Nucleus accumbens (tissue), 56 donors: ENCODE measurements at regions not wholly inside any gene's neighbourhood (a gene's known extent, or its start where the extent isn't known, plus 50 kb on each side); places are given as distances from the start of the nearest gene placed in this dataset.

Experiments used
- DNase-seq, 56 donors: peaks; one replicate each; lab custom pipeline; 2025; lab: John Stamatoyannopoulos, UW

DNA sequence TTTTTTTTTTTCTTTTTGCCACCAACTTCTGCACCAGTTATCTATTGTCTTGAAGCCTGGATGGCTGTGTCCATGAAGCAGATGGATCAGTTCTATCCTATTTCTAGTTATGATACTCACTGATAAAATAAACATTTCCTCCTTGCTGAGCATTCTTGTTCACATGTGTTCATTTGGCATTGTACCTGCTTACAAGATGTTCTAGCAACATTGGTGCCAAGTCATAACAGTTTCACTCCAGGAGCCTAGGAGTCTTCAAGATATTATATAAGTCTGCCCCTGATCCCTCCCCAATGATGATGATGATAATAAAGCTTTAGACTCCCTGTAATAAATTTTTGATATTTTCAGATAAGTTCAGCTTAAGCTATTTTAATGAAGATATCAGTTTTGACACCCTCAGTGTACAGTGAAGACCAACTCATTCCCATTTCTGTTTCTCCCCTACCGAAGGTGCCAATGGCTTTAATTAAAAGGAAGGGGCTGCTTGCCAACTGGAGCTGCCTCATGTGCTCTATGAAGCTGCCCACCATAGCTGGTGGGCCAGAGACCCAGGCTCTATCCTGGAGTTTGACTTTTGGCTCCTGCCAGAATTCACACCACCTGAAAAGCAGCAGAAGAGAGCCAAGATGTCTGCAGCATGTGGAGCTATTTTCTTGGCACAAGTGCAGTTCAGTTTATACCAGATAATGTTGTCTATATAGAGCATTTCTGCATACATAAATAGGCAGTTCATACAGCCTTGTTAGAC is 265.4 kb upstream of the TET2 start:
- DNase-seq: no peak

GRCh38 chr4:104890598-104891275 is 255.9 kb upstream of the TET2 start:
- DNase-seq: no peak

- DNase-seq: no peak
These were observed 249.7 kb upstream of the TET2 start for GRCh38 chr4:104896660-104897645.

- no peak for DNase-seq
These were observed 246.8 kb upstream of the TET2 start for GRCh38 chr4:104899863-104900262.

- DNase-seq: peak in 37 of 56 donors; percentile 0 to 68 (median 24)
These were observed 245.2 kb upstream of the TET2 start for GRCh38 chr4:104901438-104901837.

GRCh38 chr4:104901961-104902605 is 244.6 kb upstream of the TET2 start:
- no peak for DNase-seq

DNA sequence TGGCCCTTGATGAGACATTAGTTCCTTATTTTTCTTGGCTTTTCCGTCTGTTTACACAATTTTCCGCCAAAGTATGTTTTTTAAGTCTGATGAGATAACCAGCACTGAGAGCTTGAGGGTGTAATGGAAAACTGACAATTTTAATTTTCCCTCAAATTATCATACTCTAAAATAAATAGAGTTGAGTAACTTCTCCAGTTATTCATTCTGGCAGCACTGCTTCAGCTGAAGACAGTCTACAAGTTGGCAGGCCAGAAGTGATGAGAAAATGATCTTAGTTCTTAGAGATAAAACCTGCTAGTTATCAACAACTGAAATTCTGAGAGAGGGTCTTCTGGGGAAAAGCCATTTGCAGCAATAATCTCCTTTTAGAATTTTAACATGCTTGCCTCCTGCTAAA is 241.6 kb upstream of the TET2 start:
- DNase-seq: no peak

GRCh38 chr4:104905546-104905945 is 241.1 kb upstream of the TET2 start:
- DNase-seq: no peak

GRCh38 chr4:104906276-104906675 is 240.4 kb upstream of the TET2 start:
- no peak for DNase-seq

DNA sequence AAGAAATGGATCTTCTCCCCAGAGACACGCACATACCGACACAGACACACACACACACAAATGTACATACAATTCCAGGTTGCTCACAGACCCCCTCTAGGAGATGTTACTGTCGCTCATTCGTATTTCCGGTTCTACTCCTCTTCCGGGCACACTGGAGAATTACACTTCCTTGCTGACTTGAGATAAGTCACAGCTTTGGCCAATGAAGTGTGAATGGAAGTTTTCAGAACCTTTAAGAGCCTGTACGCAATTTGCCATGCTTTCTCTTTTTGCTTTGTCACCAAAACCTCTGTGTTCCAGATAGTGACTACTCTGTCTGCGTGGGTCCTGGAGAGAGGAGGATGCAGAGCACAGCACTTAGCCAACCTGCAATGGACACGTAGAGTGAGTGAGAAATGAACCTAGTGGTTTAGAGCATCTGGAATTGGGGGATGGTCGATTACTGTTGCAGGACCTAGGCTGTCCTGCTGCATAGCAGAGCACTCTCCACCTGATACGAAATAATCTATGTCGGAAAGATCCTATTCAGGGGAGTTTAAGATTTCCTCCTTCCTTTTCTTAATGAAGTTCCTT is 239.5 kb upstream of the TET2 start:
- DNase-seq: no peak

DNA sequence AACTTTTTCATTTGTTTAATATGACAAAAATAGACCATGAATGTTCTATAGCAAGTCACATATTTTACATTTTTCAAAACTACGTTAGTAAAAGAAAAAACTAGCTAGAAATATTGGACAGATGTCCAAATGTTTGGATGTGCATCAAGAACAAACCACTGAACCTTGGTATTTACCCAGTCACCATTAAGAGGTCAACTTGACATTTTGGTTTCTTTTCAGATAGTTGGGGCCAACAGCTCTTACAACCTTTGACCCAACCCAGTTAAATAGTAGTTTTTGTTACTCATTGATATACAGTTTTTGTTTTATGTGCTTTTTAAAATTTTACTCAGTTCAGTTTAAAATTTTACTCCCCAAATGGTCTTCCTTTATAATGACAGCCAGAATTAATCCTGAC is 238.7 kb upstream of the TET2 start:
- no peak for DNase-seq

GRCh38 chr4:104909376-104909775 is 237.3 kb upstream of the TET2 start:
- no peak for DNase-seq

GRCh38 chr4:104912518-104912917 is 234.2 kb upstream of the TET2 start:
- DNase-seq: no peak

- no peak for DNase-seq
These were observed 231.3 kb upstream of the TET2 start for GRCh38 chr4:104915373-104915772.

DNA sequence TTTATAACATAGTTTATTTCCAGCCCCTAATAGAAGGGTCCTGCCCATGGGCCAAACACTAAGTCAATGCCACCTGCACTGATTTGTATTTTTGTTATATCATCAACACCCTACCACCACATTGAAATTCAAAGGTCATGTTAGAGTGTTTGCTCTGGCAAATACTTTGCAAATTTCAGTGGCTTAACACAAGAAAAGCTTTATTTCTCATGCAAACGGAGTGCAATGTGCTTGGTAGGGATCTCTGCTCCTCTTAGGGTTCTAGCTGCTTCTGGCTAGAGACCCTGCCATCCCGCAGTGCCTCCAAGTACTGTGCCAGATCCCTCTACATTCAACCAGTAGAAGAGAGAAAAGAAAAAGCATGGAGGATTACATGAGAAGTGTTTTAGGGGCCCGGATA is 230.8 kb upstream of the TET2 start:
- DNase-seq: no peak

DNA sequence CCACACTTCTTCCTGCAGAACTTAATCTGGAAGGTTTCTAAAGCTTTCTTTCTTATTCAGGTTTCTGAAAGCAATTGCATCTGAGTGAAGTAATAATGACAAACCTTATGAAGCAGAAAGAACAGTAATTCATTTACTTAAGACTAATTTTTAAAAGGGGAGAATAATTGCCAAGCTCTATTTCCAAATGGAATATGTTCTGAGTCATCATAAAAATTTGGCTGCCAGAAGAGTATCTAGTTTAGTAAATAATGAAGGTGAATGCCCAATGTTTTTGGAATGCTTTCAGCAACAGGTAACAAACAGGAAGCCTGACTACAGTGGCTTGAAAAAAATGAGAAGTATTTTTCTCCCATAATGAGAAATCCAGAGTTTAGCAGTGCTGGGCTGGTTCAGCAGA is 227.3 kb upstream of the TET2 start:
- no peak for DNase-seq

DNA sequence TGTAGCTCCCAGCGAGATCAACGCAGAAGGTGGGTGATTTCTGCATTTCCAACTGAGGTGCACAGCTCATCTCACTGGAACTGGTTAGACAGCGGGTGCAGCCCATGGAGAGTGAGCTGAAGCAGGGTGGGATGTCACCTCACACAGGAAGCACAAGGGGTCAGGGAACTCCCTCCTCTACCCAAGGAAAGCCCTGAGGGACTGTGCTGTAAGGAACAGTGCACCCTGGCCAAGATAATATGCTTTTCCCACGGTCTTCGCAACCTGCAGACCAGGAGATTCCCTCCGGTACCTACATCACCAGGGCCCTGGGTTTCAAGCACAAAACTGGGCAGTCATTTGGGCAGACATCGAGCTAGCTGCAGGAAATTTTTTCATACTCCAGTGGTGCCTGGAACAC is 216.4 kb upstream of the TET2 start:
- DNase-seq: no peak

GRCh38 chr4:104930745-104931736 is 215.6 kb upstream of the TET2 start:
- peak in 5 of 56 donors; percentile 1 to 9 (median 1) for DNase-seq

GRCh38 chr4:104938624-104939023 is 208.1 kb upstream of the TET2 start:
- no peak for DNase-seq
